HG03439 (cell line): ENCODE measurements at regions not wholly inside any gene's neighbourhood (a gene's known extent, or its start where the extent isn't known, plus 50 kb on each side); places are given as distances from the start of the nearest gene placed in this dataset.

ENCODE experiments used
- ATAC-seq: cut with Tn5 transposase; IDR thresholded peaks from one replicate; pipeline ENCODE4 v1.9.1; 2021; ENCODE audit warnings: mild to moderate bottlenecking, moderate library complexity; ENCODE audit not compliant: unreplicated experiment

- ATAC-seq: no peak
Measured at GRCh38 chr14:51539571-51540037, 112.1 kb upstream of the FRMD6 start.

DNA sequence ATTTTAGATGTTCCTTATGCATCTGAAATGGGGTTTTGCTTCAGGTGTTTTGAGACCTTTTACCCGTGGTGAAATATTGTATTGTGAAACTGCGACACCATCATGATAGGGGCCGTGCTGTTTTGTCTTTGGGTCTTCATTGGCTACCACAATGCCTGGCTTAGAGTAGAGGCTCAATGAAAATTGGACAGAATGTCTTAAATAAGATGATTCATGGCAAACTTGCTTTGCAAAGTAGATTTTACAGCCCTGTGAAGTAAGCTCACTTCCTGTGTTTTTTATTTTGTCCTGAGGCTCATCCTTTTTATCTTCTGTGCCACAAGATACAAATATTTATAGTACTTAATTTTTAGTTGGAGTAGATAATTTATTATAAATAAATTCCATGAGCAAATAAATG lies 111.3 kb upstream of the FRMD6 start:
- ATAC-seq: no peak

DNA sequence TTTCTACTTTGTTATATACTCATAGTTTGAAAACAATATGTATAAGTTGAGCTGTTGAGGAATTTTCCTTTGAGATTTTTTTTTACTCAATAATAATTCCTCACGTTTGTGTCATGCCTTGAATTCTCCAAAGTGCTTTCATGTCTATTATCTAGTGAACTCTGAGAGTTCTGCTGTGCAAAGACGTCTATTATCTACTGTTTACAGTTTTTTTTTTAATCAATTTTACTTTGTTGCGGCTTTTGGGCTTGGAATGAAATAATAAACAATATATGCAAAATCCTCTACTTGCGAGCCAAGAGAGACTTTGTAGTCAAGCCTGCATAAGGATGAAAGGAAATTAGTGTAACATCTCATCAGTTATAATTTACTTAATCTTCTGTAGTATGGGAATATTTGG lies 107.2 kb upstream of the FRMD6 start:
- no peak for ATAC-seq

DNA sequence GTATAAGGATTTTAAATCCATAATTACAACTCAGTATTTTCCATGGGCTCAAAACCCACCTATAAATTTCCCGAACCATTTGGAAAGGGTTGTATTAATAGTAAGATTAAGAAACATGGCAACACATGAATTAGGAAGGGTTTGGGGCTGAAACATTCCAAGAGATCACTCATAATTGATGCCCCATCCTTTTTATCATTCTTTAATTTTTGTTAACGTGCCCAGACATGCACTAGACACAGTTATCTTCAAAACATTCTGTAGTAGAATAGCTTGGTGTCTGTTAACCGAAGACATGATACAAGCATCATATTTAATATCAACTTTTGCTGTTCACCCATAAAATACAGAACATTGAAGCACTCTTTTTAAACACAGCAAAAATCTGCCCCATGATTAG lies 106.8 kb upstream of the FRMD6 start:
- ATAC-seq: no peak

DNA sequence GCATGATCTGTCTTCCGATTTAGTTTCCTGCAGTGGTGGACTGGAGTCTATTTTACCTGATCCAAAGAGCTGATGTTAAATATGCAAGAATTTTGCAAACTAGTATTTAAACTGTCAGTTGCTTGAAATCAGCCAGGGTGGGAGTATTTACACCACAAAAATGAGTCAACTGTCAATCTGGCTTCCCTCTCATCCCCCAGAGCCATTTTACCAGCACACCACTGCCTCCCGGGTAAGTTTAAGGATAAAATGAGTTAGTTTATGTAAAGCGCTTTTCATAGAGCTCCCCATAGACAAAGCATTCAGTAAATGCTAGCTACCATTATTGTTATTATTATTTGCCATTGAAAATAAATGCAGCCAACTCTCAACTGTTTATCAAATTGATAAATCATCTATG lies 106.3 kb upstream of the FRMD6 start:
- no peak for ATAC-seq

DNA sequence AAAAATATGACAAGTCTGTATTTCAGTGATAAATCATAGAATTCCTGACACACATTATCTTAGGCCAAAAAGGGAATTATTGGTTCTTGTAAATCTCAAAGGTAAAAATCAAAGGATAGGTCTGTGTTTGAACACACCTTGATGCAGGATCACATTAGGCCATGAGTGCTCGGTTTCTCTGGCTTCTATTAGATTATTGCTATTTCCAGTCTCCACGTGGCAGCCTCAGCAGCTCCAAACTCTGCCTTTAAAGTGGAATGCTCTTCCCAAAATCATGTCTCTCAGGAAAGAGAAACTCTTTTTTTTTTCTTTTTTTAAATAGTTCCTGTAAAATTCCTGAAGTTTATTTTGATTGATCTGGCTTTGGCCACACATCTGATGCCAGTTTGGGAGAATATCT lies 105.6 kb upstream of the FRMD6 start:
- ATAC-seq: no peak

- no peak for ATAC-seq
Measured at GRCh38 chr14:51546603-51547258, 105.0 kb upstream of the FRMD6 start.

GRCh38 chr14:51547260-51547659 lies 104.5 kb upstream of the FRMD6 start:
- no peak for ATAC-seq

GRCh38 chr14:51547701-51548100 lies 104.0 kb upstream of the FRMD6 start:
- no peak for ATAC-seq

DNA sequence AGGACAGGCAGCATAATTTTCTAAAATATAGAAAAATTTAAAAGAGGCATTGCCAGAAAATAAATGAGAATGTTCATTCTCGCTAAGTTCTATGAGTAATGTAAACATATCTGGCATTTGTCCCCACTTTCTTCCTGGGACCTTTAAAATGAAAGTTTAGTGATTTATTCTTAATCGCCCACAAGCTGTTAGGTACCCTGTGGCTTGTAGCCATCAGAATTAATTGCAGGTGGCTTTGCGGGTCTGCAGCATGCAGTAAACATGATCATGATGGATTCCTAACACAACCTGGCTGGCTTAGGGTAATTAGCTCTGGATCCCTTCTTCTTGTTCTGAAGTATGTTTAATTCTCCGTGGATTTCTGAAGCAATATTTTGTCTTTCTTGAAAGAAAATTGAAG lies 103.5 kb upstream of the FRMD6 start:
- no peak for ATAC-seq

DNA sequence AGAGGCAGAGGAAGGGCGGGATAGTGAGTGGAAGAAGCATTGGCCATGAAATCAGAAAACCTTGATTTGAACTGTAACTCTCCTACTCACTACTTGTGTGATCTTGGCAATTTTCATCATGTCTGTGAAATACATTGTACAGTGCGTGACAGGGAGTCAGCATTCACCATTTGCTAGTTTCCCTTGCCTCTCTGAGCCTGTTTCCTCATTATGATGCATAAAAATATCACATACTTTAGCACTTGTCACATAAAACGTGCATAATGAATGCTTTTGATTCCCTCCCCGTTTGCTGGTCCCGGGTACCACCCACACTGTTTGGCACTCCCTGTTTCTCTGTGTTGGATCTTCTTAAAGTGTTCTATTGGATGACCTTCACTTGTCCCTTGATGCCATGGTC lies 101.1 kb upstream of the FRMD6 start:
- ATAC-seq: no peak

DNA sequence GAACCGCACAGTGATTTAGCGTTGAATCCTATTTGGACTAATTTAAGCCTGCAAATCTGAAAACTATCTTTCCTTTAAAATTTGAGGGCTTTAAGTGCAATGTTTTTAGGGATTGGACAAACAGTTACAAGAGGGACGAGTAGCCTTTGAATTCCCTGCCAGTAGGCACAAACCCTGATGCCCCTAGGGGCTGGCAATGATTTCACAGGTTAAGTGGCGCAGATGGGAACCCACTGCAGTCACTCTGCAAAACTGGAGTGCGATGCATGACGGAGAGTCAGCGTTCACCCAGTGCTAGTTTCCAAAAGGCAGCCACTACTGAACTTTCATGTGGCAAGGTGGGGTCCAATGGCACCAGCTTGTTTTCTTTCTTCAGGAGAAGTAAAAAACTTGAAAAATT lies 99.4 kb upstream of the FRMD6 start:
- no peak for ATAC-seq

- no peak for ATAC-seq
Measured at GRCh38 chr14:51552768-51553404, 98.8 kb upstream of the FRMD6 start.

GRCh38 chr14:51554339-51554920 lies 97.3 kb upstream of the FRMD6 start:
- no peak for ATAC-seq

DNA sequence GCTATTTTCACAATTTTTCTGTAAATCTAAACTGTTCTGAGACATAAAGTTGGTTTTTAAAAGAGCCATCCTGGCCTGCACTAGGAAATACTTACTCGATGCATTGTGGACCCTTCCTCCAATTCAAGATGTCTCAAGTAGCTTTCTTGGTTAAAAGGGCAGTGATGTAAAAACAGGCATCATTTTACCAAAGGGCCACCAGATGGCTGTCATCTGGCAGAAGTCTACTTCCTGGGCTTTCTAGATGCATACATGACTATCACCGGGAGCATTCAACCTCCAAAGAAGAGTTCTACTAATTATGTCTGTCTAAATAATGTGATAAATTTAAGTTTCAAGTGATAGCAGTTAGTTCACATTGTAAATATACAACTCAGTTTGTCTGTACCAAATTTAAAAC lies 96.8 kb upstream of the FRMD6 start:
- ATAC-seq: no peak

GRCh38 chr14:51561141-51561540 lies 90.6 kb upstream of the FRMD6 start:
- ATAC-seq: no peak

- no peak for ATAC-seq
Measured at GRCh38 chr14:51562816-51563215, 88.9 kb upstream of the FRMD6 start.

DNA sequence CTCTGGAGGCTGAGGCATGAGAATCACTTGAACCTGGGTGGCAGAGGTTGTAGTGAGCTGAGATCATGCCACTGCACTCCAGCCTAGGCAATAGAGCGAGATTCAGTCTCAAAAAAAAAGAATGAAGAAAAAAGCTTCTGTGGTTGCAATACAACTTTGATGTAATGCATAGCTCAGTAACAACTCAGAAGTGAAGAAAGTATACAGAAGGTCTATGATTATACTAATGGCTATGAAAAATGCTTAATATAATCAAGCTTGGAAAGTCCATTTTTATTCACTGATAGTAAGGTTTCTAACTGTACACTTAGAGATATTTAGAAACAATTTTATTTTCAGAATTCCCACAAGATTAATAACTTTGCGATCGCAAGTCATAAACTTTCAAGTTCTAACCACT lies 88.2 kb upstream of the FRMD6 start:
- no peak for ATAC-seq

- ATAC-seq: no peak
Measured at GRCh38 chr14:51564460-51564859, 87.2 kb upstream of the FRMD6 start.

- no peak for ATAC-seq
Measured at GRCh38 chr14:51564986-51565604, 86.6 kb upstream of the FRMD6 start.

DNA sequence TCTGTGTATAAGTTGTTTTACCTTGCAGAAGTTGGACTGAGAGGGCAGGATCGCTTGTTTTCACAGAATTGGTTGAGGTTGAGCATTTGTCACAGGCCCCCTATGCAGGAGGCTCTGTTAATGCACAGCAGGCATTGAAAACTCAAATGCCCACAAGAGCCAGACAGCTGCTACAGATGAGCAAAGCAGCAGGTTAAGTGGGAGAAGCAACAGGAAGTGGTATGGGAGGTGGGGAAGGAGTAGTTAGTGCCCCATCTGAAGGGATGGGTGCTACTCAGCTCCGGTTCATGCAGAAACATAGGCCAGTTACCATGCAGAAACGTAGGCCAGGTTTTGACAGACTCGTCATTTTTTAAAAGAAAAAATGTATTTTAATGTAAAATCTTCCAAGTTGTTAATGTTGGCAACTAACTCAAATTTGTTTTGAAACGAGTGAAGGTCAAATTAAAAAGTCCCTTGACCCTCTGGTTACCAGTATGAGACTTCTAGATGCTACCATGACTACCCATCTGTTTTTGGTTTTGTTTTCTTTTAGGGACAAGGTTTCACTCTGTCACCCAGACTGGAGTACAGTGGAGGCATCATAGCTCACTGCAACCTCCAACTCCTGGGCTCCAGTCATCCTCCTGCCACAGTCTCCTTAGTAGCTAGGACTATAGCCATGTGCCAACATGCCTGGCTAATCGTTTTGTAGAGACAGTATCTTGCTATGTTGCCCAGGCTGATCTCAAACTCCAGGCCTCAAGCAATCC lies 84.7 kb upstream of the FRMD6 start:
- ATAC-seq: peak; percentile 69
